A673 (cell line): ENCODE measurements at regions not wholly inside any gene's neighbourhood (a gene's known extent, or its start where the extent isn't known, plus 50 kb on each side); places are given as distances from the start of the nearest gene placed in this dataset.

Experiments
- BruUV-seq: library from RNA; stranded (reverse); fragments of 400-500 nt; replicated peaks from 2 replicates; lab custom pipeline; 2021; lab: Mats Ljungman, UMichigan
- CTCF ChIA-PET: fragments of 300-600 bp; sonication (Branson Sonifier 250); formaldehyde crosslinking; loops from one replicate; lab custom pipeline; 2022; ENCODE audit warnings: antibody characterized with exemption; lab: Charles Lee
- POLR2A ChIA-PET: fragments of 300-600 bp; sonication (Branson Sonifier 250); formaldehyde crosslinking; loops from one replicate; lab custom pipeline; 2022; ENCODE audit warnings: antibody characterized with exemption; ENCODE audit not compliant: low non-redundant PET; lab: Charles Lee
- DNase-seq: peaks from one replicate; pipeline ENCODE4 v3.0.0-alpha.2; 2015; ENCODE audit warnings: low spot score
- H3K27ac ChIP-seq: fragments of 200-600 bp; sonication (generic); 2 replicates; pipeline ENCODE4 v1.5.1; 2016; ENCODE audit warnings: mixed run types, low read depth, mild to moderate bottlenecking, mixed read lengths, antibody characterized with exemption, low read length; ENCODE audit not compliant: poor library complexity, severe bottlenecking
- H3K27me3 ChIP-seq: fragments of 200-600 bp; sonication (generic); replicated peaks from 2 replicates; pipeline ENCODE4 v1.6.1; 2017; ENCODE audit warnings: mixed run types, low read depth, mild to moderate bottlenecking, mixed read lengths, antibody characterized with exemption, low read length; ENCODE audit not compliant: insufficient read depth, poor library complexity
- H3K36me3 ChIP-seq: fragments of 200-600 bp; sonication (generic); 2 replicates; pipeline ENCODE4 v1.6.1; 2016; ENCODE audit warnings: mixed run types, mild to moderate bottlenecking, mixed read lengths, antibody characterized with exemption, low read length; ENCODE audit not compliant: insufficient read depth, poor library complexity, severe bottlenecking
- H3K4me1 ChIP-seq: fragments of 200-600 bp; sonication (generic); 2 replicates; pipeline ENCODE4 v1.6.1; 2017; ENCODE audit warnings: mixed run types, mild to moderate bottlenecking, mixed read lengths, antibody characterized with exemption, low read length; ENCODE audit not compliant: insufficient read depth, poor library complexity, severe bottlenecking
- H3K4me3 ChIP-seq: fragments of 200-600 bp; sonication (generic); 2 replicates; pipeline ENCODE4 v1.5.1; 2016; ENCODE audit warnings: low read depth, mixed run types, mild to moderate bottlenecking, mixed read lengths, low read length; ENCODE audit not compliant: poor library complexity, severe bottlenecking
- H3K9me3 ChIP-seq: fragments of 200-600 bp; sonication (generic); 2 replicates; pipeline ENCODE4 v1.6.1; 2016; ENCODE audit warnings: mixed run types, low read depth, mild to moderate bottlenecking, mixed read lengths, antibody characterized with exemption, low read length; ENCODE audit not compliant: poor library complexity, severe bottlenecking
- EZH2 ChIP-seq: fragments of 200-600 bp; sonication (generic); IDR thresholded peaks from 2 replicates; pipeline ENCODE4 v1.6.1; 2017; ENCODE audit warnings: borderline replicate concordance, low read depth, mild to moderate bottlenecking, mixed read lengths, antibody characterized with exemption, low read length; ENCODE audit not compliant: poor library complexity, severe bottlenecking
- intact Hi-C: fragments of 100-400 bp; cut with micrococcal nuclease; formaldehyde crosslinking; loops from one replicate; pipeline ENCODE4 v1.10.0; 2022; ENCODE audit not compliant: unreplicated experiment
- TF ChIP-seq, protein P1 (sequence below): fragments of 300-800, 200-600 bp; sonication (generic); conservative IDR thresholded peaks from 2 replicates; pipeline ENCODE4 v1.5.1; 2017; ENCODE audit warnings: low read depth, mild to moderate bottlenecking, antibody characterized with exemption, low read length, moderate library complexity, mixed read lengths

GRCh38 chr5:128749136-128749898 lies 211.3 kb upstream of the FBN2 start:
- no TSS peak for BruUV-seq
- TF ChIP-seq EZH2: no peak
- TF ChIP-seq, protein P1, sequence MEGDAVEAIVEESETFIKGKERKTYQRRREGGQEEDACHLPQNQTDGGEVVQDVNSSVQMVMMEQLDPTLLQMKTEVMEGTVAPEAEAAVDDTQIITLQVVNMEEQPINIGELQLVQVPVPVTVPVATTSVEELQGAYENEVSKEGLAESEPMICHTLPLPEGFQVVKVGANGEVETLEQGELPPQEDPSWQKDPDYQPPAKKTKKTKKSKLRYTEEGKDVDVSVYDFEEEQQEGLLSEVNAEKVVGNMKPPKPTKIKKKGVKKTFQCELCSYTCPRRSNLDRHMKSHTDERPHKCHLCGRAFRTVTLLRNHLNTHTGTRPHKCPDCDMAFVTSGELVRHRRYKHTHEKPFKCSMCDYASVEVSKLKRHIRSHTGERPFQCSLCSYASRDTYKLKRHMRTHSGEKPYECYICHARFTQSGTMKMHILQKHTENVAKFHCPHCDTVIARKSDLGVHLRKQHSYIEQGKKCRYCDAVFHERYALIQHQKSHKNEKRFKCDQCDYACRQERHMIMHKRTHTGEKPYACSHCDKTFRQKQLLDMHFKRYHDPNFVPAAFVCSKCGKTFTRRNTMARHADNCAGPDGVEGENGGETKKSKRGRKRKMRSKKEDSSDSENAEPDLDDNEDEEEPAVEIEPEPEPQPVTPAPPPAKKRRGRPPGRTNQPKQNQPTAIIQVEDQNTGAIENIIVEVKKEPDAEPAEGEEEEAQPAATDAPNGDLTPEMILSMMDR: no peak
- H3K27me3 ChIP-seq: no peaks in the 10 kb centered on the region
- ChIA-PET CTCF (no interaction called here), POLR2A (no interaction called here)
- intact Hi-C loops: no loop called here
- DNase-seq: no peak
- H3K27ac ChIP-seq: no peak overlapping the region
- no peaks in the 10 kb centered on the region for H3K36me3 ChIP-seq
- H3K4me3 ChIP-seq: no peak overlapping the region
- H3K4me1 ChIP-seq: no peaks in the 10 kb centered on the region
- no peaks in the 10 kb centered on the region for H3K9me3 ChIP-seq

- CTCF ChIA-PET: no interaction called here
- no peak for TF ChIP-seq EZH2
- TF ChIP-seq, protein P1: no peak
- no peak overlapping the region for H3K27ac ChIP-seq
- H3K4me1 ChIP-seq: no peaks in the 10 kb centered on the region
- BruUV-seq: no TSS peak
- H3K4me3 ChIP-seq: no peak overlapping the region
- H3K9me3 ChIP-seq: no peaks in the 10 kb centered on the region
- intact Hi-C loops: no loop called here
- no peaks in the 10 kb centered on the region for H3K27me3 ChIP-seq
- no peak for DNase-seq
- POLR2A ChIA-PET: no interaction called here
- no peaks in the 10 kb centered on the region for H3K36me3 ChIP-seq
Observed at GRCh38 chr5:128750155-128750554, 212.1 kb upstream of the FBN2 start.

- BruUV-seq: no TSS peak
- Histone ChIP-seq H3K27ac (no peak overlapping the region), H3K4me3 (no peak overlapping the region), H3K27me3 (no peaks in the 10 kb centered on the region), H3K36me3 (no peaks in the 10 kb centered on the region), H3K9me3 (no peaks in the 10 kb centered on the region), H3K4me1 (no peaks in the 10 kb centered on the region)
- intact Hi-C loops: no loop called here
- CTCF ChIA-PET: no interaction called here
- TF ChIP-seq EZH2: no peak
- TF ChIP-seq, protein P1: no peak
- no peak for DNase-seq
- POLR2A ChIA-PET: no interaction called here
Observed at GRCh38 chr5:128757196-128757959, 207.9 kb upstream of the SLC27A6 start.
